ENCODE measurements at regions not wholly inside any gene's neighbourhood (a gene's known extent, or its start where the extent isn't known, plus 50 kb on each side); places are given as distances from the start of the nearest gene placed in this dataset.

DNA sequence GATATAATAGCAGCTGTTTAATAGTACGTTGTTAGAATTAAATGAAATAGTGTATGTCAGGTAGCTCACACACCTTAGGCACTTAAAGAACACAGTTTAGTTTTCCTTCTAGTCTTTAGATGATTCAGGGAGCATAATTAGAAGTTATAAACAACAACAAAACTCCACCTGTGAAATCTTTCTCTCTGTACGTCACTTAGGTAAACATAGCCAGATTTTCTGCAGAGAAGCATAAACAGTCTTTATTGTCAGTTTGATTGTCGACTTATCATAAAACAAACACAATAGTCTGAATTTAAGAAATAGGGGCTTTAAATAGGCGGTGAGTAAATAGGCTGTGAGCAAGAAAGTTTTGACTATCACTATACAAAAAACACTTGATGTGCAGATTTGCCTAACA is 84.6 kb upstream of the PKP2 start:
- TF ChIP-seq, protein P1, sequence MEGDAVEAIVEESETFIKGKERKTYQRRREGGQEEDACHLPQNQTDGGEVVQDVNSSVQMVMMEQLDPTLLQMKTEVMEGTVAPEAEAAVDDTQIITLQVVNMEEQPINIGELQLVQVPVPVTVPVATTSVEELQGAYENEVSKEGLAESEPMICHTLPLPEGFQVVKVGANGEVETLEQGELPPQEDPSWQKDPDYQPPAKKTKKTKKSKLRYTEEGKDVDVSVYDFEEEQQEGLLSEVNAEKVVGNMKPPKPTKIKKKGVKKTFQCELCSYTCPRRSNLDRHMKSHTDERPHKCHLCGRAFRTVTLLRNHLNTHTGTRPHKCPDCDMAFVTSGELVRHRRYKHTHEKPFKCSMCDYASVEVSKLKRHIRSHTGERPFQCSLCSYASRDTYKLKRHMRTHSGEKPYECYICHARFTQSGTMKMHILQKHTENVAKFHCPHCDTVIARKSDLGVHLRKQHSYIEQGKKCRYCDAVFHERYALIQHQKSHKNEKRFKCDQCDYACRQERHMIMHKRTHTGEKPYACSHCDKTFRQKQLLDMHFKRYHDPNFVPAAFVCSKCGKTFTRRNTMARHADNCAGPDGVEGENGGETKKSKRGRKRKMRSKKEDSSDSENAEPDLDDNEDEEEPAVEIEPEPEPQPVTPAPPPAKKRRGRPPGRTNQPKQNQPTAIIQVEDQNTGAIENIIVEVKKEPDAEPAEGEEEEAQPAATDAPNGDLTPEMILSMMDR (IDR thresholded peaks at IDR 0.05 in 8 of 11, conservative IDR thresholded peaks at IDR 0.05 in 3 of 11), result no peak
- TF ChIP-seq POLR2AphosphoS5 (IDR thresholded peaks at IDR 0.05) (no peak), POLR2A (IDR thresholded peaks at IDR 0.05) (no peak)

All from spleen (tissue), 7 donors.